ENCODE measurements at regions not wholly inside any gene's neighbourhood (a gene's known extent, or its start where the extent isn't known, plus 50 kb on each side); places are given as distances from the start of the nearest gene placed in this dataset.

DNA sequence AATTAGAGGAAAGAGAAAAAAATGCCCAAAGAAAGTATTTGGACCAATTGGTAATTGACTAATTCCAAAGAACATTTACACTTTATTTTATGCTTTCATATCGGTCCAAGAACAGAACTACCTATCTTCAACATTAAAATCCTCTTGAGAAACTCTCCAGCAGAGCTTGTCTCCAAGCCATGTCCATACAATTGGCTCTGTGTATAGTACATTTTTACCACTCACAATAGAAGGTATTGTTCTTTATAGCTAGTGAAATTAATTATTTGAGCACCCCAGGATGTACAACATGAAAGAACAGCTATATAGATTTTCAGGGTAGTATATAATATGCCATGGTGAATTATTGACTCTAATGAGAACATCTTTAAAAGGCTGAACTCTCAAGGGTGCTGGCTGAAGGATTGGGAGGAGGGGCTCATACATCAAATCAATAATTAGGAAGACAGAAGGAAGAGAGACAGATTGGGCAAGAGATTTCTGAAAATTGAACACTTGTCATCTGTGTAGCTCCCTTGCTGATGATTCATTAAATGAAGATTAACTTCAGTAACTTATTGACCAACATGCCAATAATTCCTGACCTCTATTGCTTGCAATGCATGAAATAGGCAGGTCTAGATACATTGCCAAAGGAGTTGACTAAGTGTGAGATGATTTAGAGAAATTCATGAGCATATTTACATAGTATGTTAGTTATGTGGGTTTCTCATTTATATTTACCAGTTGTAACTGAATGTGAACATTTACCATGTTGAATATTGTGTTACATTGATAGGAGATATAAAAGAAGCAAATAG is 249.7 kb downstream of the MTERF1 start:
- Histone ChIP-seq H4K20me1 (ENCODE audit: insufficient read depth) (no peaks in the 10 kb centered on the region), H3F3A (ENCODE audit: insufficient read depth, low read length, poor library complexity, severe bottlenecking) (no peaks in the 10 kb centered on the region), H3K79me2 (replicated peaks; ENCODE audit: insufficient read depth, low read length) (no peaks in the 10 kb centered on the region), H3K27me3 (ENCODE audit: insufficient read depth, low read depth, low read length) (no peaks in the 10 kb centered on the region), H3K9me3 (ENCODE audit: low read length) (no peaks in the 10 kb centered on the region), H3K36me3 (ENCODE audit: insufficient read depth, low read length) (no peaks in the 10 kb centered on the region), H2AFZ (ENCODE audit: low read depth, low read length) (no peak overlapping the region), H3K9ac (ENCODE audit: low read length) (no peak overlapping the region), H3K4me2 (ENCODE audit: low read length) (no peak overlapping the region), H3K4me3 (ENCODE audit: low read length) (no peak overlapping the region), H3K9me2 (ENCODE audit: insufficient read depth, low read length) (no peaks in the 10 kb centered on the region), H3K27ac (ENCODE audit: low read length) (no peak overlapping the region)
- TF ChIP-seq TAF1 (IDR thresholded peaks at IDR 0.05; ENCODE audit: low read depth) (no peak), RAD21 (conservative IDR thresholded peaks at IDR 0.05) (no peak), EZH2 (IDR thresholded peaks at IDR 0.05; ENCODE audit: borderline replicate concordance, insufficient read depth, low read length, poor library complexity, severe bottlenecking) (no peak), SMC3 (conservative IDR thresholded peaks at IDR 0.05; ENCODE audit: poor library complexity) (no peak), EP300 (conservative IDR thresholded peaks at IDR 0.05; ENCODE audit: poor library complexity, severe bottlenecking) (no peak), POLR2AphosphoS5 (IDR thresholded peaks at IDR 0.05) (no peak), MXI1 (conservative IDR thresholded peaks at IDR 0.05; ENCODE audit: poor library complexity, severe bottlenecking) (no peak)
- TF ChIP-seq, protein P1, sequence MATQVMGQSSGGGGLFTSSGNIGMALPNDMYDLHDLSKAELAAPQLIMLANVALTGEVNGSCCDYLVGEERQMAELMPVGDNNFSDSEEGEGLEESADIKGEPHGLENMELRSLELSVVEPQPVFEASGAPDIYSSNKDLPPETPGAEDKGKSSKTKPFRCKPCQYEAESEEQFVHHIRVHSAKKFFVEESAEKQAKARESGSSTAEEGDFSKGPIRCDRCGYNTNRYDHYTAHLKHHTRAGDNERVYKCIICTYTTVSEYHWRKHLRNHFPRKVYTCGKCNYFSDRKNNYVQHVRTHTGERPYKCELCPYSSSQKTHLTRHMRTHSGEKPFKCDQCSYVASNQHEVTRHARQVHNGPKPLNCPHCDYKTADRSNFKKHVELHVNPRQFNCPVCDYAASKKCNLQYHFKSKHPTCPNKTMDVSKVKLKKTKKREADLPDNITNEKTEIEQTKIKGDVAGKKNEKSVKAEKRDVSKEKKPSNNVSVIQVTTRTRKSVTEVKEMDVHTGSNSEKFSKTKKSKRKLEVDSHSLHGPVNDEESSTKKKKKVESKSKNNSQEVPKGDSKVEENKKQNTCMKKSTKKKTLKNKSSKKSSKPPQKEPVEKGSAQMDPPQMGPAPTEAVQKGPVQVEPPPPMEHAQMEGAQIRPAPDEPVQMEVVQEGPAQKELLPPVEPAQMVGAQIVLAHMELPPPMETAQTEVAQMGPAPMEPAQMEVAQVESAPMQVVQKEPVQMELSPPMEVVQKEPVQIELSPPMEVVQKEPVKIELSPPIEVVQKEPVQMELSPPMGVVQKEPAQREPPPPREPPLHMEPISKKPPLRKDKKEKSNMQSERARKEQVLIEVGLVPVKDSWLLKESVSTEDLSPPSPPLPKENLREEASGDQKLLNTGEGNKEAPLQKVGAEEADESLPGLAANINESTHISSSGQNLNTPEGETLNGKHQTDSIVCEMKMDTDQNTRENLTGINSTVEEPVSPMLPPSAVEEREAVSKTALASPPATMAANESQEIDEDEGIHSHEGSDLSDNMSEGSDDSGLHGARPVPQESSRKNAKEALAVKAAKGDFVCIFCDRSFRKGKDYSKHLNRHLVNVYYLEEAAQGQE (IDR thresholded peaks at IDR 0.05; ENCODE audit: borderline replicate concordance) = no peak
- TF ChIP-seq, protein P2, sequence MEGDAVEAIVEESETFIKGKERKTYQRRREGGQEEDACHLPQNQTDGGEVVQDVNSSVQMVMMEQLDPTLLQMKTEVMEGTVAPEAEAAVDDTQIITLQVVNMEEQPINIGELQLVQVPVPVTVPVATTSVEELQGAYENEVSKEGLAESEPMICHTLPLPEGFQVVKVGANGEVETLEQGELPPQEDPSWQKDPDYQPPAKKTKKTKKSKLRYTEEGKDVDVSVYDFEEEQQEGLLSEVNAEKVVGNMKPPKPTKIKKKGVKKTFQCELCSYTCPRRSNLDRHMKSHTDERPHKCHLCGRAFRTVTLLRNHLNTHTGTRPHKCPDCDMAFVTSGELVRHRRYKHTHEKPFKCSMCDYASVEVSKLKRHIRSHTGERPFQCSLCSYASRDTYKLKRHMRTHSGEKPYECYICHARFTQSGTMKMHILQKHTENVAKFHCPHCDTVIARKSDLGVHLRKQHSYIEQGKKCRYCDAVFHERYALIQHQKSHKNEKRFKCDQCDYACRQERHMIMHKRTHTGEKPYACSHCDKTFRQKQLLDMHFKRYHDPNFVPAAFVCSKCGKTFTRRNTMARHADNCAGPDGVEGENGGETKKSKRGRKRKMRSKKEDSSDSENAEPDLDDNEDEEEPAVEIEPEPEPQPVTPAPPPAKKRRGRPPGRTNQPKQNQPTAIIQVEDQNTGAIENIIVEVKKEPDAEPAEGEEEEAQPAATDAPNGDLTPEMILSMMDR (IDR thresholded peaks at IDR 0.05; ENCODE audit: poor library complexity, severe bottlenecking) = no peak

DNA sequence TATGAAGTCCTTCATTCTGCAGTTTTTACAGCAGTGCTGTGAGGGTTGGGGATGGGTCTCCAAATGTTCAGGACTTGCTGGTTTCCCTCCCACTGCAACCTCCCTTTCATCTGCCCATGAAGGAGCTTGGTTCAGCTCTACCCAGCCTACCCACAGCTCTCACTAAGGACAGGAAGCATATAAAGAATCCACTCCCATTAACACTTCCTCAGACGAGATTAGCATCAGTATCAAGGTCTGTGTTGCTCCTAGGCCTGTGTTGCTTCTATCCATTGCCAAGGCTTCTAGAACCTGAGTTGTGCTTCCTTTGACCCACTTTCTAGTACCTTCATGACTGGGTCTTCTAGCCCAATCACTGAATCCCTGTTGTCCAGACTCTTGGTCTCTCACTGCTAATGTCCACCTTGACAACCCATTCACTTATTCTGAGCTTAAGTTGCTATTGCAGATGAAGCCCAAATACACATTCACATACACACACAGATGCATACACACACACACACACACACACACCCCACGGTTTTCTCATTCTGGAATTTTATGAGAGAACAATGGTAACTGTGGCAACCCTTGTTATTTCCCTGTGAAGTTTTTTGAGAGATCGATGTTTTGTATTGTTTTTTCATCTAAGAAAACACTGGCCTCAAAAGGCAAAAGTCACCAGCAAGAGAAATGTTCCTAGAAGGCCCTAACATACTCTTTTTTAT is 248.1 kb downstream of the MTERF1 start:
- Histone ChIP-seq H3K4me3 (ENCODE audit: low read length) (no peak overlapping the region), H3K36me3 (ENCODE audit: insufficient read depth, low read length) (no peaks in the 10 kb centered on the region), H3K9me2 (ENCODE audit: insufficient read depth, low read length) (no peaks in the 10 kb centered on the region), H4K20me1 (ENCODE audit: insufficient read depth) (no peaks in the 10 kb centered on the region), H3K79me2 (replicated peaks; ENCODE audit: insufficient read depth, low read length) (no peaks in the 10 kb centered on the region), H3K27ac (ENCODE audit: low read length) (no peak overlapping the region), H3K4me2 (ENCODE audit: low read length) (no peak overlapping the region), H3K27me3 (ENCODE audit: insufficient read depth, low read depth, low read length) (no peaks in the 10 kb centered on the region), H3F3A (ENCODE audit: insufficient read depth, low read length, poor library complexity, severe bottlenecking) (no peaks in the 10 kb centered on the region), H2AFZ (ENCODE audit: low read depth, low read length) (no peak overlapping the region), H3K9ac (ENCODE audit: low read length) (no peak overlapping the region), H3K9me3 (ENCODE audit: low read length) (no peaks in the 10 kb centered on the region)
- TF ChIP-seq RAD21 (conservative IDR thresholded peaks at IDR 0.05) = no peak
- TF ChIP-seq, protein P1 (IDR thresholded peaks at IDR 0.05; ENCODE audit: borderline replicate concordance) = no peak
- TF ChIP-seq SMC3 (conservative IDR thresholded peaks at IDR 0.05; ENCODE audit: poor library complexity) = no peak
- TF ChIP-seq EZH2 (IDR thresholded peaks at IDR 0.05; ENCODE audit: borderline replicate concordance, insufficient read depth, low read length, poor library complexity, severe bottlenecking) = no peak
- no peak for TF ChIP-seq POLR2AphosphoS5 (IDR thresholded peaks at IDR 0.05)
- TF ChIP-seq MXI1 (conservative IDR thresholded peaks at IDR 0.05; ENCODE audit: poor library complexity, severe bottlenecking) = no peak
- TF ChIP-seq, protein P2 (IDR thresholded peaks at IDR 0.05; ENCODE audit: poor library complexity, severe bottlenecking) = no peak
- no peak for TF ChIP-seq TAF1 (IDR thresholded peaks at IDR 0.05; ENCODE audit: low read depth)
- no peak for TF ChIP-seq EP300 (conservative IDR thresholded peaks at IDR 0.05; ENCODE audit: poor library complexity, severe bottlenecking)

All from neural cell (in vitro differentiated cells).